ENCODE measurements at regions not wholly inside any gene's neighbourhood (a gene's known extent, or its start where the extent isn't known, plus 50 kb on each side); places are given as distances from the start of the nearest gene placed in this dataset.

GRCh38 chr10:33465747-33466146 lies 131.3 kb upstream of the NRP1 start:
- H3K4me3 Mint-ChIP-seq: no peak overlapping the region
- no peaks in the 10 kb centered on the region for H3K27me3 Mint-ChIP-seq
- H3K27ac ChIP-seq (ENCODE audit: low read length in 2 of 2): no peak overlapping the region
- DNase-seq: no peak
- H3K9me3 Mint-ChIP-seq (ENCODE audit: insufficient read depth): no peaks in the 10 kb centered on the region
- no peak overlapping the region for H3K27ac Mint-ChIP-seq
- no peaks in the 10 kb centered on the region for H3K79me2 ChIP-seq (ENCODE audit: control insufficient read depth, insufficient read depth, low read length)
- no peaks in the 10 kb centered on the region for H3K27me3 ChIP-seq (replicated peaks in 1 of 4; ENCODE audit: control extremely low read depth in 1 of 4, control insufficient read depth in 3 of 4, insufficient read depth in 4 of 4, low read length in 3 of 4)
- H4K20me1 ChIP-seq (ENCODE audit: control insufficient read depth, insufficient read depth, low read length, poor library complexity, severe bottlenecking): no peaks in the 10 kb centered on the region
- H3K9me3 ChIP-seq (ENCODE audit: control extremely low read depth in 1 of 3, control insufficient read depth in 2 of 3, insufficient read depth in 1 of 3, low read length in 2 of 3): no peaks in the 10 kb centered on the region
- H3K9ac ChIP-seq (ENCODE audit: low read length): no peak overlapping the region
- H3K4me1 ChIP-seq (ENCODE audit: control insufficient read depth in 2 of 2, insufficient read depth in 2 of 2, low read length in 2 of 2): no peaks in the 10 kb centered on the region
- ATAC-seq (ENCODE audit: low read depth): no peak
- POLR2A ChIA-PET: no interaction called here
- H3K4me1 Mint-ChIP-seq: no peaks in the 10 kb centered on the region
- no peak for TF ChIP-seq EZH2 (IDR thresholded peaks at IDR 0.05; ENCODE audit: borderline replicate concordance, insufficient read depth, low read depth, low read length, poor library complexity, severe bottlenecking)
- TF ChIP-seq CTCF (IDR thresholded peaks at IDR 0.05): no peak
- no peaks in the 10 kb centered on the region for H3K36me3 ChIP-seq (replicated peaks in 1 of 2; ENCODE audit: control extremely low read depth in 1 of 2, control insufficient read depth in 1 of 2, extremely low read depth in 1 of 2, insufficient read depth in 2 of 2, low read length in 1 of 2)
- no peak overlapping the region for H3K4me3 ChIP-seq (ENCODE audit: control extremely low read depth in 1 of 5, extremely low read depth in 1 of 5, insufficient read depth in 1 of 5, low read depth in 2 of 5, low read length in 4 of 5)
- no peak overlapping the region for H2AFZ ChIP-seq (ENCODE audit: insufficient read depth, low read depth, low read length, poor library complexity, severe bottlenecking)
- no peak overlapping the region for H3K4me2 ChIP-seq (replicated peaks; ENCODE audit: low read depth, low read length, poor library complexity, severe bottlenecking)
- CTCF ChIA-PET: no interaction called here
- intact Hi-C loops (cut with micrococcal nuclease): no loop called here

DNA sequence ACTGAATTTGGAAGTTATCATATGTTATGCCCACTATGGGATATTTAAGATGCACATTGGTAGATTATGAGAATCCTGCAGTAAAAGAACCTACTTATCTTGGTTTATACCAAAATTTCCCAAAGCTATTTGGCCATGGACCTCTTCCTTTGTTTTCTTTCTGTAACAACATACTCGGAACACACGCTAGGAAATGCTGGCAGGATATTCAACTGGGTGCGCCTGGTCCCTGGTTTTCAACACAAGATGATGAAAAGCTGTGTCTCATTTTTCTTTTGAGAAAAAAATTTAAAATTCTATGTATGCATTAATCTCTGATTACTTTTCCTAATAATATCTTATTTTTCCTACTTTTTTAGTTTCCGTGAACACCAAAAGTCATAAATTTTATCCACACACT lies 128.5 kb upstream of the NRP1 start:
- no peaks in the 10 kb centered on the region for H3K9me3 Mint-ChIP-seq (ENCODE audit: insufficient read depth)
- no peaks in the 10 kb centered on the region for H3K79me2 ChIP-seq (ENCODE audit: control insufficient read depth, insufficient read depth, low read length)
- DNase-seq (no peak), ATAC-seq (ENCODE audit: low read depth) (no peak)
- intact Hi-C loops (cut with micrococcal nuclease): no loop called here
- no peaks in the 10 kb centered on the region for H3K4me1 ChIP-seq (ENCODE audit: control insufficient read depth in 2 of 2, insufficient read depth in 2 of 2, low read length in 2 of 2)
- 100% methylated on average over 1 of the region's 4 CpGs for WGBS (ENCODE audit: insufficient coverage)
- H3K36me3 ChIP-seq (replicated peaks in 1 of 2; ENCODE audit: control extremely low read depth in 1 of 2, control insufficient read depth in 1 of 2, extremely low read depth in 1 of 2, insufficient read depth in 2 of 2, low read length in 1 of 2): no peaks in the 10 kb centered on the region
- ChIA-PET POLR2A (no interaction called here), CTCF (no interaction called here)
- H3K27ac Mint-ChIP-seq: no peak overlapping the region
- H3K4me2 ChIP-seq (replicated peaks; ENCODE audit: low read depth, low read length, poor library complexity, severe bottlenecking): no peak overlapping the region
- H3K9me3 ChIP-seq (ENCODE audit: control extremely low read depth in 1 of 3, control insufficient read depth in 2 of 3, insufficient read depth in 1 of 3, low read length in 2 of 3): no peaks in the 10 kb centered on the region
- H3K4me3 ChIP-seq (ENCODE audit: control extremely low read depth in 1 of 5, extremely low read depth in 1 of 5, insufficient read depth in 1 of 5, low read depth in 2 of 5, low read length in 4 of 5): no peak overlapping the region
- no peaks in the 10 kb centered on the region for H4K20me1 ChIP-seq (ENCODE audit: control insufficient read depth, insufficient read depth, low read length, poor library complexity, severe bottlenecking)
- no peak overlapping the region for H3K27ac ChIP-seq (ENCODE audit: low read length in 2 of 2)
- no peaks in the 10 kb centered on the region for H3K27me3 ChIP-seq (replicated peaks in 1 of 4; ENCODE audit: control extremely low read depth in 1 of 4, control insufficient read depth in 3 of 4, insufficient read depth in 4 of 4, low read length in 3 of 4)
- no peak overlapping the region for H3K4me3 Mint-ChIP-seq
- H3K27me3 Mint-ChIP-seq: no peaks in the 10 kb centered on the region
- no peak for TF ChIP-seq CTCF (IDR thresholded peaks at IDR 0.05)
- no peak for TF ChIP-seq EZH2 (IDR thresholded peaks at IDR 0.05; ENCODE audit: borderline replicate concordance, insufficient read depth, low read depth, low read length, poor library complexity, severe bottlenecking)
- no peak overlapping the region for H3K9ac ChIP-seq (ENCODE audit: low read length)
- H3K4me1 Mint-ChIP-seq: no peaks in the 10 kb centered on the region
- H2AFZ ChIP-seq (ENCODE audit: insufficient read depth, low read depth, low read length, poor library complexity, severe bottlenecking): no peak overlapping the region

Measured in B cell (primary cell).